ENCODE measurements at regions not wholly inside any gene's neighbourhood (a gene's known extent, or its start where the extent isn't known, plus 50 kb on each side); places are given as distances from the start of the nearest gene placed in this dataset.

DNA sequence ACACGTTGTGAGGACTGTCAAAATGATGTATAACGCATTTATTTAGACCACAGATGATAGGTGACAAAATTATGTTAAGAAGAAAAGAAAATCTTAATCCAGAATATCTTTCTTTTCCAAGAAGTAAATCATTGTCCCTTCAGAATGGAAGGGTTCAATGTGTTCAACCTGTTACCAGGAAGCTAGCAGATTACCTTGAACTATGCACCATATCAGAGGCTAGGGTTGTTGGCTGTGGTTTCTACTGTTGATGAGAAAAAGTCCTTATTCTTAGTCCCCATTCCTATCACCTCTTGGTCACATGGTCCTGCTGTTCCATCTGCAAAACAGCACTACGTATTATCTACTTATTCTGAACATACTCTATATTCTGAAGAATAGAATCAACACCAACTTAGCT is 339.5 kb upstream of the CADM1 start:
- TF ChIP-seq, protein P1, sequence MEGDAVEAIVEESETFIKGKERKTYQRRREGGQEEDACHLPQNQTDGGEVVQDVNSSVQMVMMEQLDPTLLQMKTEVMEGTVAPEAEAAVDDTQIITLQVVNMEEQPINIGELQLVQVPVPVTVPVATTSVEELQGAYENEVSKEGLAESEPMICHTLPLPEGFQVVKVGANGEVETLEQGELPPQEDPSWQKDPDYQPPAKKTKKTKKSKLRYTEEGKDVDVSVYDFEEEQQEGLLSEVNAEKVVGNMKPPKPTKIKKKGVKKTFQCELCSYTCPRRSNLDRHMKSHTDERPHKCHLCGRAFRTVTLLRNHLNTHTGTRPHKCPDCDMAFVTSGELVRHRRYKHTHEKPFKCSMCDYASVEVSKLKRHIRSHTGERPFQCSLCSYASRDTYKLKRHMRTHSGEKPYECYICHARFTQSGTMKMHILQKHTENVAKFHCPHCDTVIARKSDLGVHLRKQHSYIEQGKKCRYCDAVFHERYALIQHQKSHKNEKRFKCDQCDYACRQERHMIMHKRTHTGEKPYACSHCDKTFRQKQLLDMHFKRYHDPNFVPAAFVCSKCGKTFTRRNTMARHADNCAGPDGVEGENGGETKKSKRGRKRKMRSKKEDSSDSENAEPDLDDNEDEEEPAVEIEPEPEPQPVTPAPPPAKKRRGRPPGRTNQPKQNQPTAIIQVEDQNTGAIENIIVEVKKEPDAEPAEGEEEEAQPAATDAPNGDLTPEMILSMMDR (IDR thresholded peaks at IDR 0.05) = no peak
- no peak for TF ChIP-seq SIN3A (IDR thresholded peaks at IDR 0.05; ENCODE audit: borderline replicate concordance, insufficient read depth, low read depth, low read length)
- TF ChIP-seq, protein P2, sequence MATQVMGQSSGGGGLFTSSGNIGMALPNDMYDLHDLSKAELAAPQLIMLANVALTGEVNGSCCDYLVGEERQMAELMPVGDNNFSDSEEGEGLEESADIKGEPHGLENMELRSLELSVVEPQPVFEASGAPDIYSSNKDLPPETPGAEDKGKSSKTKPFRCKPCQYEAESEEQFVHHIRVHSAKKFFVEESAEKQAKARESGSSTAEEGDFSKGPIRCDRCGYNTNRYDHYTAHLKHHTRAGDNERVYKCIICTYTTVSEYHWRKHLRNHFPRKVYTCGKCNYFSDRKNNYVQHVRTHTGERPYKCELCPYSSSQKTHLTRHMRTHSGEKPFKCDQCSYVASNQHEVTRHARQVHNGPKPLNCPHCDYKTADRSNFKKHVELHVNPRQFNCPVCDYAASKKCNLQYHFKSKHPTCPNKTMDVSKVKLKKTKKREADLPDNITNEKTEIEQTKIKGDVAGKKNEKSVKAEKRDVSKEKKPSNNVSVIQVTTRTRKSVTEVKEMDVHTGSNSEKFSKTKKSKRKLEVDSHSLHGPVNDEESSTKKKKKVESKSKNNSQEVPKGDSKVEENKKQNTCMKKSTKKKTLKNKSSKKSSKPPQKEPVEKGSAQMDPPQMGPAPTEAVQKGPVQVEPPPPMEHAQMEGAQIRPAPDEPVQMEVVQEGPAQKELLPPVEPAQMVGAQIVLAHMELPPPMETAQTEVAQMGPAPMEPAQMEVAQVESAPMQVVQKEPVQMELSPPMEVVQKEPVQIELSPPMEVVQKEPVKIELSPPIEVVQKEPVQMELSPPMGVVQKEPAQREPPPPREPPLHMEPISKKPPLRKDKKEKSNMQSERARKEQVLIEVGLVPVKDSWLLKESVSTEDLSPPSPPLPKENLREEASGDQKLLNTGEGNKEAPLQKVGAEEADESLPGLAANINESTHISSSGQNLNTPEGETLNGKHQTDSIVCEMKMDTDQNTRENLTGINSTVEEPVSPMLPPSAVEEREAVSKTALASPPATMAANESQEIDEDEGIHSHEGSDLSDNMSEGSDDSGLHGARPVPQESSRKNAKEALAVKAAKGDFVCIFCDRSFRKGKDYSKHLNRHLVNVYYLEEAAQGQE (IDR thresholded peaks at IDR 0.05; ENCODE audit: insufficient read depth in 1 of 2, low read depth in 2 of 2, low read length in 1 of 2) = no peak
